HepG2 (cell line): ENCODE measurements at regions not wholly inside any gene's neighbourhood (a gene's known extent, or its start where the extent isn't known, plus 50 kb on each side); places are given as distances from the start of the nearest gene placed in this dataset.

Experiments used
- ASH2L ChIP-seq: fragments of 300-600, 200-600 bp; sonication (generic); IDR thresholded peaks from 2 replicates; pipeline ENCODE4 v1.7.0; 2017; ENCODE audit warnings: low read depth, mild to moderate bottlenecking, moderate library complexity, mixed read lengths, low read length; ENCODE audit not compliant: insufficient read length
- ELK4 ChIP-seq: sonication (generic); formaldehyde crosslinking; IDR thresholded peaks from 2 replicates; pipeline ENCODE4 v1.9.0; 2021; ENCODE audit warnings: missing genetic modification reagents, borderline replicate concordance
- ESRRA ChIP-seq: sonication (generic); formaldehyde crosslinking; IDR thresholded peaks from 2 replicates; pipeline ENCODE4 v1.5.1; 2020; ENCODE audit warnings: mild to moderate bottlenecking, low read depth, missing genetic modification reagents
- HMGXB4 ChIP-seq, 2 experiments: sonication (generic) in 1 of 2; formaldehyde crosslinking in 1 of 2; IDR thresholded peaks; 2 replicates each; pipeline versions ENCODE4 v1.4.0 to v1.6.1; 2018 to 2020; ENCODE audit warnings: missing genetic modification reagents in 2 of 2, borderline replicate concordance in 1 of 2, low read depth in 1 of 2, mild to moderate bottlenecking in 1 of 2, missing biosample characterization in 1 of 2
- HOXD1 ChIP-seq: sonication (generic); formaldehyde crosslinking; IDR thresholded peaks from 2 replicates; pipeline ENCODE4 v1.5.0; 2020; ENCODE audit warnings: missing genetic modification reagents
- IKZF1 ChIP-seq: fragments of 450-650 bp; IDR thresholded peaks from 2 replicates; pipeline ENCODE4 v1.7.1; 2016
- KLF6 ChIP-seq: IDR thresholded peaks from 2 replicates; pipeline ENCODE4 v1.8.0; 2016; ENCODE audit warnings: missing biosample characterization, missing genetic modification reagents
- ONECUT2 ChIP-seq: sonication (generic); formaldehyde crosslinking; IDR thresholded peaks from 2 replicates; pipeline ENCODE4 v1.4.0; 2020; ENCODE audit warnings: missing genetic modification reagents
- RAD21 ChIP-seq: fragments of 450-650 bp; formaldehyde crosslinking; IDR thresholded peaks from 2 replicates; pipeline ENCODE4 v1.5.0; 2020; ENCODE audit warnings: mild to moderate bottlenecking
- RFX3 ChIP-seq: IDR thresholded peaks from 2 replicates; pipeline ENCODE4 v1.6.1; 2016; ENCODE audit warnings: missing biosample characterization, missing genetic modification reagents
- SALL1 ChIP-seq: sonication (generic); formaldehyde crosslinking; IDR thresholded peaks from 2 replicates; pipeline ENCODE4 v1.8.0; 2022; ENCODE audit warnings: mild to moderate bottlenecking, missing genetic modification reagents
- SMAD9 ChIP-seq: sonication (generic); formaldehyde crosslinking; IDR thresholded peaks from 2 replicates; pipeline ENCODE4 v1.5.1; 2020; ENCODE audit warnings: mild to moderate bottlenecking, missing genetic modification reagents
- SNAPC4 ChIP-seq: sonication (generic); formaldehyde crosslinking; IDR thresholded peaks from 2 replicates; pipeline ENCODE4 v1.4.0; 2020; ENCODE audit warnings: mild to moderate bottlenecking, missing genetic modification reagents
- ZNF121 ChIP-seq: sonication (generic); formaldehyde crosslinking; IDR thresholded peaks from 2 replicates; pipeline ENCODE4 v1.5.0; 2020; ENCODE audit warnings: mild to moderate bottlenecking, missing genetic modification reagents
- ZNF207 ChIP-seq: fragments of 450-650 bp; IDR thresholded peaks from 2 replicates; pipeline ENCODE4 v1.6.1; 2016; ENCODE audit warnings: antibody characterized with exemption, borderline replicate concordance
- ZNF34 ChIP-seq: sonication (generic); formaldehyde crosslinking; IDR thresholded peaks from 2 replicates; pipeline ENCODE4 v1.4.0; 2020; ENCODE audit warnings: mild to moderate bottlenecking, missing genetic modification reagents, borderline replicate concordance
- ZNF710 ChIP-seq: sonication (generic); formaldehyde crosslinking; IDR thresholded peaks from 2 replicates; pipeline ENCODE4 v1.5.0; 2020; ENCODE audit warnings: mild to moderate bottlenecking, missing genetic modification reagents, borderline replicate concordance
- ZUFSP ChIP-seq: sonication (generic); formaldehyde crosslinking; IDR thresholded peaks from 2 replicates; pipeline ENCODE4 v1.9.0; 2021; ENCODE audit warnings: missing genetic modification reagents, mild to moderate bottlenecking, borderline replicate concordance

GRCh38 chr5:92944903-92945604 is 636.0 kb downstream of the NR2F1-AS1 start (continued):
- TF ChIP-seq ZUFSP (CRISPR knock-in tag) (no peak), SMAD9 (CRISPR knock-in tag) (no peak), ZNF121 (CRISPR knock-in tag) (no peak), ASH2L (peak; percentile 67), HOXD1 (peak; percentile 26; the same call in 1 of the 2 replicates), HMGXB4 (CRISPR knock-in tag; IDR thresholded peaks at IDR 0.05; ENCODE audit: borderline replicate concordance in 1 of 2, low read depth in 1 of 2) (no peak), ZNF710 (CRISPR knock-in tag) (peak; percentile 84), IKZF1 (no peak), RAD21 (CRISPR knock-in tag) (no peak), ONECUT2 (peak; percentile 43; the same call in 1 of the 2 replicates), ESRRA (CRISPR knock-in tag) (no peak), RFX3 (CRISPR knock-in tag) (no peak), ZNF207 (no peak), SNAPC4 (CRISPR knock-in tag) (no peak), KLF6 (CRISPR knock-in tag) (peak; percentile 55; the same call in 1 of the 2 replicates), SALL1 (CRISPR knock-in tag) (peak; percentile 32; the same call in 1 of the 2 replicates), ZNF34 (CRISPR knock-in tag) (no peak), ELK4 (no peak)
